Neural cell (in vitro differentiated cells): ENCODE measurements at regions not wholly inside any gene's neighbourhood (a gene's known extent, or its start where the extent isn't known, plus 50 kb on each side); places are given as distances from the start of the nearest gene placed in this dataset.
"Not testable (repeated sequence)": the region's sequence is repeated elsewhere in the genome, so short reads cannot be mapped to it uniquely, and the experiment has no call there.

Experiments
- H2AFZ ChIP-seq: fragments of 200-600, 300-800 bp; sonication (generic), shearing (Covaris generic); 2 replicates; pipeline ENCODE4 v1.6.0; 2014; ENCODE audit warnings: low read depth, mild to moderate bottlenecking, antibody characterized with exemption, low read length, moderate library complexity
- H3F3A ChIP-seq: fragments of 200-600 bp; shearing (Covaris generic); 2 replicates; pipeline ENCODE4 v1.6.1; 2016; ENCODE audit warnings: mild to moderate bottlenecking, moderate library complexity, mixed read lengths, antibody characterized with exemption, low read length; ENCODE audit not compliant: insufficient read depth, poor library complexity, severe bottlenecking
- H3K27ac ChIP-seq: fragments of 200-600, 300-800 bp; sonication (generic), shearing (Covaris generic); 2 replicates; pipeline ENCODE4 v1.5.1; 2014; ENCODE audit warnings: mild to moderate bottlenecking, low read length, moderate library complexity
- H3K27me3 ChIP-seq: fragments of 300-800, 200-600 bp; sonication (generic), shearing (Covaris generic); 2 replicates; pipeline ENCODE4 v1.6.0; 2014; ENCODE audit warnings: mild to moderate bottlenecking, low read depth, low read length, moderate library complexity; ENCODE audit not compliant: insufficient read depth
- H3K36me3 ChIP-seq: fragments of 300-800, 200-600 bp; sonication (generic), shearing (Covaris generic); 2 replicates; pipeline ENCODE4 v1.5.1; 2014; ENCODE audit warnings: mild to moderate bottlenecking, antibody characterized with exemption, low read length, moderate library complexity; ENCODE audit not compliant: insufficient read depth
- H3K4me2 ChIP-seq: fragments of 300-800, 200-600 bp; sonication (generic), shearing (Covaris generic); 2 replicates; pipeline ENCODE4 v1.6.0; 2014; ENCODE audit warnings: mild to moderate bottlenecking, low read length
- H3K4me3 ChIP-seq: fragments of 300-800, 200-600 bp; sonication (generic), shearing (Covaris generic); 2 replicates; pipeline ENCODE4 v1.5.1; 2014; ENCODE audit warnings: mild to moderate bottlenecking, low read length, moderate library complexity
- H3K79me2 ChIP-seq: fragments of 200-600 bp; shearing (Covaris generic); replicated peaks from 2 replicates; pipeline ENCODE4 v1.6.0; 2014; ENCODE audit warnings: mild to moderate bottlenecking, low read length, moderate library complexity; ENCODE audit not compliant: insufficient read depth
- H3K9ac ChIP-seq: fragments of 300-800, 200-600 bp; sonication (generic), shearing (Covaris generic); 2 replicates; pipeline ENCODE4 v1.6.1; 2016; ENCODE audit warnings: mild to moderate bottlenecking, low read length, mixed read lengths
- H3K9me2 ChIP-seq: fragments of 200-600 bp; shearing (Covaris generic); 2 replicates; pipeline ENCODE4 v1.6.1; 2016; ENCODE audit warnings: mild to moderate bottlenecking, low read length, mixed read lengths; ENCODE audit not compliant: insufficient read depth
- H3K9me3 ChIP-seq: fragments of 200-600, 300-800 bp; sonication (generic), shearing (Covaris generic); 2 replicates; pipeline ENCODE4 v1.6.1; 2016; ENCODE audit warnings: mild to moderate bottlenecking, mixed run types, low read length, moderate library complexity, mixed read lengths
- H4K20me1 ChIP-seq: fragments of 200-600 bp; shearing (Covaris generic); 2 replicates; pipeline ENCODE4 v1.6.1; 2016; ENCODE audit warnings: mild to moderate bottlenecking, mixed run types; ENCODE audit not compliant: insufficient read depth
- CTCF ChIP-seq: fragments of 450-650 bp; IDR thresholded peaks from 2 replicates; pipeline ENCODE4 v1.5.1; 2014; ENCODE audit warnings: antibody characterized with exemption, mild to moderate bottlenecking, moderate library complexity; ENCODE audit not compliant: poor library complexity, severe bottlenecking
- EP300 ChIP-seq: fragments of 450-650 bp; conservative IDR thresholded peaks from 2 replicates; pipeline ENCODE4 v1.6.1; 2014; ENCODE audit warnings: antibody characterized with exemption, mild to moderate bottlenecking, moderate library complexity; ENCODE audit not compliant: poor library complexity, severe bottlenecking
- EZH2 ChIP-seq: fragments of 200-600, 300-800 bp; shearing (Covaris generic), sonication (generic); IDR thresholded peaks from 2 replicates; pipeline ENCODE4 v1.6.1; 2014; ENCODE audit warnings: antibody characterized with exemption, low read length, borderline replicate concordance, mild to moderate bottlenecking; ENCODE audit not compliant: insufficient read depth, poor library complexity, severe bottlenecking
- MXI1 ChIP-seq: fragments of 450-650 bp; conservative IDR thresholded peaks from 2 replicates; pipeline ENCODE4 v1.6.1; 2014; ENCODE audit warnings: antibody characterized with exemption, mild to moderate bottlenecking; ENCODE audit not compliant: poor library complexity, severe bottlenecking
- POLR2AphosphoS5 ChIP-seq: IDR thresholded peaks from 2 replicates; pipeline ENCODE4 v1.6.1; 2012
- RAD21 ChIP-seq: fragments of 450-650 bp; conservative IDR thresholded peaks from 2 replicates; pipeline ENCODE4 v1.6.1; 2014; ENCODE audit warnings: antibody characterized with exemption, mild to moderate bottlenecking, moderate library complexity
- SMC3 ChIP-seq: fragments of 450-650 bp; conservative IDR thresholded peaks from 2 replicates; pipeline ENCODE4 v1.6.1; 2014; ENCODE audit warnings: antibody characterized with exemption, mild to moderate bottlenecking, moderate library complexity; ENCODE audit not compliant: poor library complexity
- TAF1 ChIP-seq: IDR thresholded peaks from 2 replicates; pipeline ENCODE4 v1.6.1; 2012; ENCODE audit warnings: low read depth
- TF ChIP-seq, protein P1 (sequence below): IDR thresholded peaks from 2 replicates; pipeline ENCODE4 v1.6.1; 2012; ENCODE audit warnings: borderline replicate concordance

- H3K79me2 ChIP-seq, H2AFZ ChIP-seq, H3K9me3 ChIP-seq, H3F3A ChIP-seq, H4K20me1 ChIP-seq, H3K27me3 ChIP-seq, H3K9me2 ChIP-seq, H3K27ac ChIP-seq, H3K36me3 ChIP-seq, H3K4me2 ChIP-seq: not testable (repeated sequence)
- peak; percentile 36 for TF ChIP-seq MXI1
- Histone ChIP-seq H3K9ac (peak overlapping the region; percentile 52), H3K4me3 (peak overlapping the region; percentile 74)
Observed at GRCh38 chr3:125915437-125915787, 53.6 kb upstream of the ROPN1B start.

DNA sequence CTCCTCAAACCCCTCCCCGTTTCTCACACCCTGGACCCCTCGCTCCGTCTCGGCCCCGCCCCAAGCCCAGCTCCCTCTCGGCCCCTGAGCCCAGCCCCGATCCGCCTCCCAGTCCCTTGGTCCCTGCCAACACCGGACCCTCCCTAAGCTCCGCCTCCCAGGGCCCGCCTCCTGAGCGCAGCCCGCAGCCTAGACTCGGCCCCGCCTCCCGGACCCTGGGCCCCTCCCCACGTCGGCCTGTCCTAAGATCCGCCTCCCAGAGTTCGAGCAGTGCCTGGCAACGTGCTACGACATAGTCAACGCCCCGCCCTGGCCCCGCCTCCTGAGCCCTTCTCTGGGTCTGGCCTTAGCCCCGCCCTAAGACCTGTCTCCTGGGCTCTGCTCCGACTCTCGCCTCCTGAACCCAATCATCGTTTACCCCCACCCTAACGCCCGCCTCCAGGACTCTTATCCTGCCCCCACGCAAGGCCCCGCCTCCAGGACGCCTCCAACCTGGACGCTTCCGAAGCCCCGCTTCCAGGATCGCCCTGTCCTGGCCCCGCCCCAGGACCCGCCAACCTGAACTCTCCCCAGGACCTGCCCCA is 53.1 kb upstream of the ROPN1B start:
- H3K27me3 ChIP-seq, H3K27ac ChIP-seq, H2AFZ ChIP-seq, H4K20me1 ChIP-seq, H3K9me3 ChIP-seq, H3K79me2 ChIP-seq, H3K4me2 ChIP-seq, H3F3A ChIP-seq, H3K36me3 ChIP-seq, H3K9me2 ChIP-seq: not testable (repeated sequence)
- TF ChIP-seq POLR2AphosphoS5: peak; percentile 9
- Histone ChIP-seq H3K4me3 (peak overlapping the region; percentile 74), H3K9ac (peak overlapping the region; percentile 52)

DNA sequence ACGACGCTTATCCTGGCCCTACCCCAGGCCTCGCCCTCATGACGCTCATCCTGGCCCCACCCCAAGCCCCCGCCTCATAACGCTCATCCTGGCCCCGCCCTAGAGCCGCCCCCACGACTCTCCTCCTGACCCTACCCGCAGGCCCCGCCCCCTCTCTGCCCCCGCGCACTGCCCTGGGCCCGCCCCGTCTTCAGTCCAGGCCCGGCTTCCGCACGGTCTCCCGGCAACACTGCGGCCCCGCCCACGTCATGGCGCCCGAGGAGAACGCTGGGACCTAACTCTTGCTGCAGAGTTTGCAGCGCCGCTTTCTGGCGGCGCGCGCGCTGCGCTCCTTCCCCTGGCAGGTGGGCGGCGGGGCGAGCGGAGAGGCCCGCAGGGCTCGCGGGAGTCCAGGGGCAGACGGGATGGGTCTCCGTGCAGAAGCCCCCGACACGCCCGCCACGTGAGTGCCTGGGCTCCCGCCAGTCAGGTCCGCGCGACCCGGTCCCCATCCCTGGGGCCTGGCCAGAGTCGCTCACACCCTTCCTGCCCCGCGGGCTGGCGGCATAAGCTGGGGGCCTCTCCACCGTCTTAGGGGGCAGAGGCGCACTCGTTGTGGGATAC is 52.5 kb upstream of the ROPN1B start:
- peak; percentile 61 for TF ChIP-seq SMC3
- no peak for TF ChIP-seq EZH2
- TF ChIP-seq, protein P1, sequence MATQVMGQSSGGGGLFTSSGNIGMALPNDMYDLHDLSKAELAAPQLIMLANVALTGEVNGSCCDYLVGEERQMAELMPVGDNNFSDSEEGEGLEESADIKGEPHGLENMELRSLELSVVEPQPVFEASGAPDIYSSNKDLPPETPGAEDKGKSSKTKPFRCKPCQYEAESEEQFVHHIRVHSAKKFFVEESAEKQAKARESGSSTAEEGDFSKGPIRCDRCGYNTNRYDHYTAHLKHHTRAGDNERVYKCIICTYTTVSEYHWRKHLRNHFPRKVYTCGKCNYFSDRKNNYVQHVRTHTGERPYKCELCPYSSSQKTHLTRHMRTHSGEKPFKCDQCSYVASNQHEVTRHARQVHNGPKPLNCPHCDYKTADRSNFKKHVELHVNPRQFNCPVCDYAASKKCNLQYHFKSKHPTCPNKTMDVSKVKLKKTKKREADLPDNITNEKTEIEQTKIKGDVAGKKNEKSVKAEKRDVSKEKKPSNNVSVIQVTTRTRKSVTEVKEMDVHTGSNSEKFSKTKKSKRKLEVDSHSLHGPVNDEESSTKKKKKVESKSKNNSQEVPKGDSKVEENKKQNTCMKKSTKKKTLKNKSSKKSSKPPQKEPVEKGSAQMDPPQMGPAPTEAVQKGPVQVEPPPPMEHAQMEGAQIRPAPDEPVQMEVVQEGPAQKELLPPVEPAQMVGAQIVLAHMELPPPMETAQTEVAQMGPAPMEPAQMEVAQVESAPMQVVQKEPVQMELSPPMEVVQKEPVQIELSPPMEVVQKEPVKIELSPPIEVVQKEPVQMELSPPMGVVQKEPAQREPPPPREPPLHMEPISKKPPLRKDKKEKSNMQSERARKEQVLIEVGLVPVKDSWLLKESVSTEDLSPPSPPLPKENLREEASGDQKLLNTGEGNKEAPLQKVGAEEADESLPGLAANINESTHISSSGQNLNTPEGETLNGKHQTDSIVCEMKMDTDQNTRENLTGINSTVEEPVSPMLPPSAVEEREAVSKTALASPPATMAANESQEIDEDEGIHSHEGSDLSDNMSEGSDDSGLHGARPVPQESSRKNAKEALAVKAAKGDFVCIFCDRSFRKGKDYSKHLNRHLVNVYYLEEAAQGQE: no peak
- TF ChIP-seq EP300: no peak
- peak; percentile 45 for TF ChIP-seq POLR2AphosphoS5
- TF ChIP-seq RAD21: no peak
- peak; percentile 51 for TF ChIP-seq CTCF
- peak; percentile 48 for TF ChIP-seq MXI1
- TF ChIP-seq TAF1: peak; percentile 47
- Histone ChIP-seq H3K9me2 (no peaks in the 10 kb centered on the region), H3K4me2 (peak overlapping the region; percentile 48), H3K9me3 (no peaks in the 10 kb centered on the region), H4K20me1 (no peaks in the 10 kb centered on the region), H3K4me3 (peak overlapping the region; percentile 74), H3K27ac (peak overlapping the region; percentile 24), H3K9ac (peak overlapping the region; percentile 52), H3K79me2 (no peaks in the 10 kb centered on the region), H2AFZ (peak overlapping the region; percentile 60), H3F3A (no peaks in the 10 kb centered on the region), H3K36me3 (no peaks in the 10 kb centered on the region), H3K27me3 (no peaks in the 10 kb centered on the region)

DNA sequence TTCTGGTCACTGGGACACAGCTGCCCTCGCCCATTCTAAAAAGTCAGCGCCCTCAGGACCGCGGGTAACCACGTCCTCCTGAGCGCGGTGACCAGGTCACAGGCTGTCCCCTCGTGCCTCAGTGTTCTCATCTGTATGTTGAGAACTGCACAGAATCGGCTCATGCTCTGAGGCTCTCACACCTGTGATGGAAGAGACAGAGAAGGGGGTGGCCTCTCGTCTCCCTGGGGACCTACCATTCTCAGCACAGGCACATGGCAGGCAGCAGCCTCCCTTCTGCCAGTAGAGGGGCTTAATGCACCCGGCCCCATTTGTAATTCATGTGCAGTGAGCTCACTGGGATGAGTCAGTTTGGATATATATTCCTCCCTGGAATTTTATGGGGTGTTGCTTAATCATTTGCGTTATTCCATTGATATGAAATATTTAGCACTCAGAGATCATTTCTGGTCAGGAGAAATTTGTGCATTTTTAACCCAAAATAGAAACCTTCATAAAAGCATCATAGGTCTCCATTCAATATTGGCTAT is 51.9 kb upstream of the ROPN1B start:
- H3K27me3 ChIP-seq, H4K20me1 ChIP-seq, H3K36me3 ChIP-seq, H3K79me2 ChIP-seq, H3F3A ChIP-seq, H3K9me3 ChIP-seq, H3K9me2 ChIP-seq: not testable (repeated sequence)
- H3K27ac ChIP-seq: peak overlapping the region; percentile 24
- H3K4me3 ChIP-seq: peak overlapping the region; percentile 74
- peak overlapping the region; percentile 60 for H2AFZ ChIP-seq
- H3K9ac ChIP-seq: peak overlapping the region; percentile 48
- H3K4me2 ChIP-seq: peak overlapping the region; percentile 48

- not testable (repeated sequence) for H3K9me3 ChIP-seq, H3K27me3 ChIP-seq, H3K4me2 ChIP-seq, H3K9ac ChIP-seq, H4K20me1 ChIP-seq, H3K79me2 ChIP-seq, H3K9me2 ChIP-seq, H3K27ac ChIP-seq, H3F3A ChIP-seq, H3K36me3 ChIP-seq, H3K4me3 ChIP-seq, H2AFZ ChIP-seq
Observed at GRCh38 chr3:125918024-125918423, 51.0 kb upstream of the ROPN1B start.
